Posterior vena cava (tissue), 2 donors: ENCODE measurements at regions not wholly inside any gene's neighbourhood (a gene's known extent, or its start where the extent isn't known, plus 50 kb on each side); places are given as distances from the start of the nearest gene placed in this dataset.

Source experiments
- DNase-seq: peaks from one replicate; pipeline ENCODE4 v3.0.0-alpha.2; 2020; ENCODE audit warnings: low spot score
- intact Hi-C, 2 donors: fragments of 100-400 bp; cut with DNase I; formaldehyde crosslinking; loops; one replicate each; pipeline versions ENCODE4 v1.14.1 to v1.14.2; 2022 to 2023
- donor health status: DM: yes; HTN: yes; CAD: no.
- donor health status: DM: yes; HTN: yes; CAD: no.

- intact Hi-C loops = no loop called here
- no peak for DNase-seq
Observed at GRCh38 chr15:69631978-69632377, 179.4 kb downstream of the RPLP1 start.

DNA sequence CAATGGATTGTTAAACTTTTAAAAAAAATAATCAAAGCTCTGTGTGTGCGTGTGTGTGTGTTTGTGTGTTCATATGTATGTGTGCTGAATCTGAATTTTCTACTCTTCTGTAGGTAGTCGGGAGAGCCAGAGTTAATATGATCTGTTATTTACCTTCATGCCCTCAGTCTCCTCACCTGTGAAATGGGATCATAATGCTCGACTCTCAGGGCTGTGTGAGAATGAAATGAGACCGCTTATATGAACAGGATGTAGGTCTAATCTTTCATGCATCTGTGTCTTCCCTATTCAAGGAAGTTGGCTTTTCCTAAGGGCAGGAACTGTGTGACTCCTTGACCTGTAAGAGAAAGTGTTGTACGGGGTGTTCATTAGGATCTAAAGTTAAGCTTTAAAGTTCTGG is 182.2 kb downstream of the RPLP1 start:
- intact Hi-C loops = loop anchor here in 1 of 2 donors (1.0 kb wide), 1 partner anchor 23 kb away; no protein-coding TSS in a partner anchor
- DNase-seq = no peak

- no peak for DNase-seq
- intact Hi-C loops = no loop called here
Observed at GRCh38 chr15:69636169-69636915, 183.7 kb downstream of the RPLP1 start.

- no peak for DNase-seq
- intact Hi-C loops = no loop called here
Observed at GRCh38 chr15:69637818-69638217, 185.2 kb downstream of the RPLP1 start.

DNA sequence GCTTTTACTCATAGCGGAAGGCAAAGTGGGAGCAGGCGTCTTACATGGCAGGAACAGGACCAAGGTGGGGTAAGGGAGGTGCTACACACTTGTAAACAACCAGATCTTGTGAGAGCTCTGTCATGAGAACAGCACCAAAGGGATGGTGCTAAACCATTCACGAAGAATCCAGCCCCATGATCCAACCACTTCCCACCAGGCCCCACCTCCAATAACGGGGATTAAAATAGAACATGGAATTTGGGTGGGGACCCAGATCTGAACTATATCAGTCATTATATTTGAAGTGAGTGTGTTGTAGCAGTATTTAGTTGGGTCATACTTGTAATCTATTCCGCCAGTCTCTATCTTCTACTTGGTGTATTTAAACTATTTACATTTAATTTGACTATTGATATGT is 190.9 kb downstream of the RPLP1 start:
- DNase-seq = no peak
- intact Hi-C loops = no loop called here

DNA sequence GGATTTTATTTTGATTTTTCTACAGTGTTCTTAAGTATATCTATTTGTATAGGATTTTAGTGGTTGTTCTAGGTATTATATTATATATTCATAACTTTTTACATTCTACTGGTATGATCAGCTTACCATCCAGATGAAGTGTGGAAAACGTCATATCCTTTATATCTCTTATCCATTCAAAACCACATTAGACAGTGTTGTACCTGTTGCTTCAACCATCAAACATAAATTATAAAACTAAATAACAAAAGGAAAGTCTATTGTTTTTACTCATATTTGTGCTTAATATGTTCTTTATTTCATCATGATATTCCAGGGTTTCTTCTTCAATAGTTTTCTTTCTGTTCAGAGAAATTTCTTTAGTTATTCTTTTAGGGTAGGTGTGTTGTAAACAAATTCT is 191.4 kb downstream of the RPLP1 start:
- intact Hi-C loops = no loop called here
- DNase-seq = no peak

- DNase-seq = no peak
- intact Hi-C loops = no loop called here
Observed at GRCh38 chr15:69644876-69645275, 192.3 kb downstream of the RPLP1 start.

GRCh38 chr15:69647142-69647513 is 194.5 kb downstream of the RPLP1 start:
- intact Hi-C loops = loop anchor here in 1 of 2 donors (1.0 kb wide), 1 partner anchor 24 kb away; no protein-coding TSS in a partner anchor
- DNase-seq = no peak

GRCh38 chr15:69648212-69648611 is 195.6 kb downstream of the RPLP1 start:
- DNase-seq = no peak
- intact Hi-C loops = no loop called here

GRCh38 chr15:69648775-69649735 is 196.4 kb downstream of the RPLP1 start:
- no peak for DNase-seq
- intact Hi-C loops = no loop called here

GRCh38 chr15:69652293-69652692 is 199.7 kb downstream of the RPLP1 start:
- intact Hi-C loops = no loop called here
- DNase-seq = no peak

- intact Hi-C loops = no loop called here
- DNase-seq = no peak
Observed at GRCh38 chr15:69652751-69653305, 200.2 kb downstream of the RPLP1 start.

DNA sequence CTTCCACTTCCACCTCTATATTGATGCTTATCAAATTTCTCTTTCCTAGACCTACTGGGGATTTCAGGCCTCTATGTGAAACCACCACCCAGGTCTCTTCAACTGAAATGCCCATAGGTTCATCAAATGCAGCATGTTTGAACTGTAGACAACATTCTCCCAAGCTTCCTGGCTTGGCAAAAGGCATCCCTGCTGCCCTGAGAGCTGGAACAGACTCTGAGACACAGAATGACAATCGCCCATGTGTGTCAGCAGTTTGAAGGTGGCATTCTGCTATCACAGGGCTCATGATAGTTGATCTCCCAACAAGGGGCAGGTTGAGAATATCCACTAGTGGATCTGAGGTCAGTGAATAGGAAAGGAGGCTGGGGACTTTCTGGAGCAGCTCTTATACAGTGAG is 200.7 kb downstream of the RPLP1 start:
- DNase-seq = no peak
- intact Hi-C loops = no loop called here

DNA sequence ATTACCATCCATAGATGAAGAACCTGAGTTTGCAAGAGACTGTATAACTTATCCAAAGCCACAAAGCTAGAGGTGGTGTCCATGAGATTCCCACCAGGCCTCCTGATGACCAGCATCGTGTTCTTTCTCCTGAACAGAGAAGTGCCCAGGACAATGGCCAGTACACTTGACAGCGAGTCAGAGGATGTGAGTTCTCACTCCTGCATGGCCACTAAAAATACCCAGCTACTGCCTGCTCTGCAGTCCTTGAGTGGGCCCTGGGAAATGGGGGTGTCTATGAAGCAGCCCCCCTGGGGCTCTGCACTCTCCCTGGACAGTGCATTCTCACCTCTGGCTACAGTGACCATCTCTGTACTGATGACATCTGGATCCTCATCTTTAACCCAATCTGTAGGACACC is 201.2 kb downstream of the RPLP1 start:
- intact Hi-C loops = no loop called here
- no peak for DNase-seq

GRCh38 chr15:69656271-69657030 is 203.8 kb downstream of the RPLP1 start:
- DNase-seq = no peak
- intact Hi-C loops = no loop called here

GRCh38 chr15:69657626-69658025 is 205.0 kb downstream of the RPLP1 start:
- intact Hi-C loops = no loop called here
- no peak for DNase-seq

DNA sequence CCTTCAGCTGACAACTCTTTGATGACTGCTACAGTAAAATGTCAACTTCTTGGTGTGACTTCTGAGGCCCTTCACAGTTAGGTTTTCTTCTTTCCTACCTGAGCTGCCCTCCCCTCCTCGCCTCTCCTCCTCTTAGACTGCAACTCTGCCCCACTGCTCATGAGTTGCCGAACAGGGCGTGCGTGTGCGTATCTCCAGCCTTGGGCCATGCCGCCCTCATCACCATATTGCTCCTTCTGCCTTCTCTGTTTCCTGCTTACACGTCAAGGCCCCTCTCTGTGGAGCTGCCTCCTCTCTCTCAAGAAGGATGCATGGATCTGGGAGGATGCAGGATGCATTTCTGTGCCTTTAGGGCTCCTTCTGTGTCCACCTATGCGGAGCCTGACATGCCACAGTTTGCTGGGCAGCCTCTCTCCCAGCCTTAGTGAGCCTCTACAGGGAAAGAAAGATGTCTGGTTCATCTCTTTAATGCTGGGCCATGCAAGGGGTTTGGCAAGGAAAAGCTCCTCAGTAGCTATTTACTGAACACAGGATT is 205.9 kb downstream of the RPLP1 start:
- intact Hi-C loops = no loop called here
- no peak for DNase-seq

- intact Hi-C loops = no loop called here
- DNase-seq = no peak
Observed at GRCh38 chr15:69659454-69660050, 206.9 kb downstream of the RPLP1 start.

DNA sequence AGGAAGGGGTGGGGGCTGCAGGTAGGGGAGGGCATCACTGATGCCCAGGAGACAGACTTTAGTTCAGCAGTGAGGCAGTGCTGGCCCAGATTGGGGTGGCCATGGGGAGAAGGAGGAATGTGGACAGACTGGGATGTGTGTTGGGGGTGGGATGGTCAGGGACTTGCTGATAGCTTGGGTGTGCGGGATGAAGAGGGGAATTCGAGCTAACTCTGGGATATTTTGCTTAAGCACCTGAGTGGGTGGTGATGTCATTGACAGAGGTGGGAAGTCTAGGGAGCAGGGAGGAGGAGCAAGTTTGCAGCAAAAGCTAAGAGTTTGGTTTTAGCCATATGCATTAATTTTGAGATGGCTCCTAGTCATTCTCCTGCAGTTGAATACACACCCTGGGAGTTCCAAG is 207.5 kb downstream of the RPLP1 start:
- no peak for DNase-seq
- intact Hi-C loops = no loop called here
